ENCODE measurements at regions not wholly inside any gene's neighbourhood (a gene's known extent, or its start where the extent isn't known, plus 50 kb on each side); places are given as distances from the start of the nearest gene placed in this dataset.

DNA sequence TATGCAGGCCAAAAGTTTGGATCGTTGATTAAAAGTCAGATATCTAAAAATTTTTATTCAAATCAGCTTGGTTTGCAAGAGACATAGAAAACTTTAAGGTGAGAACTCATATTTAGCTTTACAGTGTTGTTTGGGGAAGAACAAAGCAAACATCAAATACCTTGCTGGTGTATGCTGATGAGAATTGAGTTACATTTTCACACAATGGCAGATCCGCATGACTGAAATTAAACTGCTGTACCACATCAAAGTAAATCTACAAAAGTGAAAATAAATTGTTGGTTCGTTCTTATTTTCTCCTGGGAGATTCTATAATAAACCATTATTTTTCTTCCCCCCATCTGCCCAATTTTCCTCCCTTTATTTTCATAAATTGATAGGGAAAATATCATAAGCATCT is 198.2 kb upstream of the PCSK5 start:
- DNase-seq, result no peak

DNA sequence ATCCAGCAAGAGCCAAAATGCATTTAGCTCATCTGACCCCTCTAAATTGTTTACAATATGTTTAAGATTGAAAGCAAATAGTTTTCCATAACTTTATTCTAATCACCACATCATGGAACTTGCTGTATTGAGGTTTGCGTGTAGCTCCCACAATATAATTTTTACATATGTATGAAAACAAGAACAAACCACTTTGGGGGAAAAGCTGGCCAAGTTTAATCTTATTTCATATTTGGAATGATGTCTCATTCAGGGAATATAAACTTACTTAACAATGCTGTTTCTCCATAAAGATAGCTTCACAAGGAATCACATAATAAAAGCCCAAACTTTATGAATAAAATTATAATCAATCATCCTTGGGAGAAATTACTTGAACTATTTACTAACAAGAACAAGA is 194.6 kb upstream of the PCSK5 start:
- DNase-seq, result no peak

DNA sequence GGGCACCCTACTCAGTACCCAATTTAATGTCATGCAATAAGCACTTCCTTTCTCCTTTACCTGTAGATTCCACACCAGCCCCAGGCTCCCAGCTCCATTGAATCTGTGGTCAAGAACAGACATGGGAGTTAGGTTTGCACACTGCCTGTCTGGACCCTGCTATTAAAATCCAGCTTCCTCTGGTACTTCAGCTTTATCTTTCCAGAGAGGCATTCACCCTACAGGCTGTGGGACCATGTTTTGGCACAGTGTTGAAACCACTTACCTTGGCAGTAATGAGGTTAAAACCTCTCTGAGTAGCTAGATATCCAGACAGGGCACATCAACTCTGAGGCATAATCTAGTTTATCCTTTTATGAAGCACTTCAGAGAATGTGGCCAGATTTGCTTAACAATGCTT is 191.5 kb upstream of the PCSK5 start:
- no peak for DNase-seq

DNA sequence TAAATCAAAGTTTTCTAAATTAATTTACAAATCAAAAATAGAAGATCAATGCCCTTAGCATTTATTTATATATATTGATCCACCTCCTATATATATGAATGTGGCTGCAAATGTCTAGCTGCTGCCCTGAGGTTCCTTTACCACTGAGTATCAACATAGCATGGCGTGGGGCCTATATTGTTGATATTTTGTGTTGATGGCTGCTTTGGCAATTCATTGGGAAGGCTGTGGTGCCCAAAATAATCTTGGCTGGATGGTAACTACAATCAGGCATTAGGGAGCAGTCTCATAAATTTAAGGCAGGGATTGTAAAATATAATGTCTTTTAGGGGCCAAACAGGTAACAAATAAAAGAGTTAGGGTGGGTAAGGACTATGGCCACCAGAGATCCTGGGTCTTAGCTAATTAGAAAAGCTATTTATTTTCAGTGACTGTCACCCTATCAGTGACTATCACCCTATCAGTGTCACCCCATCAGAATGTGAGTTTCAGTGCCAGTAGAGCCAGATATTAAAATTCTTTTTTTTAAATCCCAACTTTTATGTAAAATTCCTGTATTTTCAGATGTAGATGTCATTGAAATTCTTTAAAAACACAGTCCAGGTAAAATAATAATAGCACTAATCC is 190.7 kb upstream of the PCSK5 start:
- no peak for DNase-seq

DNA sequence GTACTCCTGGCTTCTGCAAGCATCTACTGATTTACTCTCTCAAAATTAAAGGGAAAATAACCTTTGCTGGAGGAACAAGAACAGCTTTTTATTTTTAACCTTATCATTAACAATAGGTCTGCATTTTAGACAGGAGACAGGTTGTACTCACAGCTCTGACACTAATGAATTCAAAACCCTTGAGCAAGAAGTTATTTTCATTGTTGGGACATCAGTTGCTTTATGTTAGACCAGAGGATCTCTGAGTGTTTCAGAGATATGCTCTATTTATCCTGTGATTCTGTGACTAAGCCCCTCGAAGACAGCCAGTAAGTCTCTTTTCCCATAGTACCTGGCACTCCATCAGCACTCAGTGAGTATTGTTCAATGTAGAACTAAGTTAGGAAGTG is 190.2 kb upstream of the PCSK5 start:
- DNase-seq, result no peak

DNA sequence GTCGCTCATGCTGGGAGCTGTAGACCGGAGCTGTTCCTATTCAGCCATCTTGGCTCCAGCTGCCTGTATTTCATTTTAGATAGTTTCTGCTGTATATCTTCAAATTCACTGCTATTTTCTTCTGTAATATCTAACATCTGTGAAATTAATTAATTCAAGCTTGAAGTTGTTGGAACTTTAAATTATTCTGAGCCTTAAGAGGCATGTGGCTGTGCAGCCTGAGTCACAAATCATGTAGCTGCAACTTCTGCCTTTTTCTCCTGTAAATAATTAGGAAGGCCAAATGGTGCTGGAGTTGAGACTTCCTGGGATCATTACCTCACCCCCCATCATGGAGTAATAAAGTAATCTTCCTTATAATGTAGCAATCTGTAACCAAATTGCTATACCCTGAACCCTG is 183.3 kb upstream of the PCSK5 start:
- no peak for DNase-seq

DNA sequence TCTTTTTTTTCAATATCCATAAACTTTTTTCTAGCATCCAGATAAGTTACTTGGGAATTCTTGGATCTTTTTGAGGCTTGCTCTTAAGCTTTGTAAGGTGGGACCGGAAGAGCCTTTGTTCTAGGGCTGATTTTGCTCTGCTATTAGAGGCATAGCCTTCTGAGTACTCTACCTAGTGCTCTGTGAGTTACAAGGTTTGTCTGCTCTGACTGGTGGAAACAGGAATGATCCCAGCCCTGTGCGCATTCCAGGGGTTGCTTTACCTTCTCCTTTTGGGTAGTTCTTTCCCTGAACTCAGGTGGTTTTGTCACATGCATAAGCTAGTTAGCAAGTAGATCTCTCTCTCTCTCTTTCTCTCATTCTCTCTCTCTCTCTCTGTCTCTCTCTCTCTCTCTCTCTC is 180.8 kb upstream of the PCSK5 start:
- DNase-seq, result no peak

DNA sequence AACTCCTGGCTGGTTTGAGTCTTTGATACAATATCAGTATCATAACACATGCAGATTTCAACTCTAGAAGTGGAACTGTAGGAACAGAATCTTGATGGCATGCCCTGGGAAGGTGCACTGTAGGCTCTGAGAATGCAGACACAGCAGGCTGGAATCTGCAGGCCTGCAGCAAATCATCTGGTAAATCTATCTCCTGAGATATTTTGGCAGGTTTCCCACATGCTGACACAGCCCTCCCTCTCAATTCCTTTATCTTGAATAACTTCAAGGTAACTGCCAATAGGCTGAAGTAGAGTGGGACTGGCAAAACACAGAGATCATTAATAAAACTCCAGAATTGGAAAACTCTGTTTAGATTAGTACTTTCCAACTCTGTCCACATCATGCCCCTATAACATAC is 177.8 kb upstream of the PCSK5 start:
- no peak for DNase-seq

DNA sequence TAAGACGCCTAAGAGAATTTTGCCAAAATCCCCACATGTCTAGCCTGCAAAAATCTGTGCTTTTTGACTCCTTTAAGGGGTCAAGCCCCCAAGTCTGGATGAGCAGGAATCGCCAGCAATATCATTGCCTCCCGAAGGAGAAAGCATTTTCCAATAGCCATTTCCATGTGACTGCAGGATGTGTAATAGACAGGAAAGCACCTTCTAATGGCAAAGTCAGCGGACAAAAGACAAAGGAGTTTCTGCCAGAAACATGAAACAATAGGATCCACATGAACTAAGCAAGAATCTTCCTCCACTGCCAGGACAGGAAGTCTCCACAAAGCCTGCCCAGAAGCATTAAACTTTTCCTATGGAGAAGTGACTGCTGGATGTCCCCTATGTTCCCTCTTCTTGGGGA is 177.1 kb upstream of the PCSK5 start:
- DNase-seq, result peak; percentile 30

DNA sequence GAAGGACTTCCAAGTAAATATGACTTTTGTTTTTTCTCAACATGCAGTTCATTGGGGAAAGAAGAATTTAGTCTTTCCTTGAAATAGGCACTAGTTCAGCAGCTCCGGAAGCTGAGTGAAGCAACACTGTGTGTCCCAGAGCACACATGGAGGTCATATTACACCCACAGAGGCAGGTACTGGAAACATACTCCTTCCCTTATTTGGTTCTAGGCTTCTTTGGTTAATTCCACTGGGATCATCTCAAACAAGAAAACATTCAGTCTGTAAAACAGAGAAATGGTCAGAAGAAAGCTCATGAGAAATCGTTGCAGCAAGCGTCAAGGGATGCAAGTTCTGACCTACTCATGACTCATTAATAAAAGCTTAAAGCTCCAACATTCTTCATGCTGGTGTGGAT is 175.1 kb upstream of the PCSK5 start:
- no peak for DNase-seq

DNA sequence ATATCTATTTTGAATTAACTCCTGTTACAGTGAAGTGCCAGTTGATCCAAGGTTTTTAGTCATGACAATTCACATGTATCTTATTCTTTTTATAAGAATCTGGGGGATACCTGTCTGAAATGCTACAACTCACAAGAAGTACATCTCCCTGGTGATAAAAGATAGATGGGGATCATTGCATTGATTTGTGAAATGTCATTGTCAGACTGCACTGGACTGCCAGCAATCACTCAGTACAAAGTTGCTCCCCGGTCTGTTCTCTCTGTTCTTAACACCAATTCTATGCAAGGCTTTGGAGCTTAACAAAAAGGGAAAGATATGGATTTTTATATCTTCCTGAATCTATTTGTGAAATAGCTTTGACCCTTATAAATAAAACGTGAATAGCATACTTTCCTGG is 171.8 kb upstream of the PCSK5 start:
- DNase-seq, result no peak

DNA sequence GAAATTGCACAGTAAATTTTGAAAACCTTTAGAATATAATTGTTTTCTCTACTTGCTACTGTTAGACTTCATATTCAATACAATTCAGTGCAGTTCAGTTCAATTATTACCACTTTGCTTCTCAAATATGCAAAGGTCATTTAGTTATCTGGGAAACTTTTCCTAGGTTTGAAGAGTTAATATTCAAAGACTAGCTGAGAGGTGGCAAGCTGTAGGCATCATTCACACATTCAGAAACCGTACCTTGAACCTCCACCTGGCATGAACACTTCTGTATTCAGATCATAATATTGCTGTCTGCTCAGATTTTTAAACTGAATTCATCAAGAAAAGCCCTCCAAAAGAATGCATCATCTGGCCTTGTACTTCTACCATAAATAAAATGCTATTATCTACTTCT is 162.1 kb upstream of the PCSK5 start:
- no peak for DNase-seq

DNA sequence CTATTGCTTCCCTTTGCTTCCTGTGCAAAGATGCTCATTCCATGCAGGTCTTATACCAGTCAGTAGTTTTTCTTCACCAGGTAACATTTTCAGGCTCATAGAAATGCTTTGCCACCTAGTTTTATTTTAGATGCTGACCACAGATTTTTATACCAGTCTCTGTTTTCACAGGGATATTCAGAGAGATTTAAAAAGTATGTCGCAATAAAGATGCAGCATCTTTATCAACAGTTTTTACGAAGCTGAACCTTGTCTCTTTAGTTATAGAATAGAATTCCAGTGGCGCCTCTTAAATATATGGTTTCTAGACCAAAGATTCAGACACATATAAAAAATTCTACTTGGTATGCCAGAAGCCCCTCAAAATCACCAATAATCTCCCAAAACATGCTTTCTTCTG is 155.7 kb upstream of the PCSK5 start:
- no peak for DNase-seq

DNA sequence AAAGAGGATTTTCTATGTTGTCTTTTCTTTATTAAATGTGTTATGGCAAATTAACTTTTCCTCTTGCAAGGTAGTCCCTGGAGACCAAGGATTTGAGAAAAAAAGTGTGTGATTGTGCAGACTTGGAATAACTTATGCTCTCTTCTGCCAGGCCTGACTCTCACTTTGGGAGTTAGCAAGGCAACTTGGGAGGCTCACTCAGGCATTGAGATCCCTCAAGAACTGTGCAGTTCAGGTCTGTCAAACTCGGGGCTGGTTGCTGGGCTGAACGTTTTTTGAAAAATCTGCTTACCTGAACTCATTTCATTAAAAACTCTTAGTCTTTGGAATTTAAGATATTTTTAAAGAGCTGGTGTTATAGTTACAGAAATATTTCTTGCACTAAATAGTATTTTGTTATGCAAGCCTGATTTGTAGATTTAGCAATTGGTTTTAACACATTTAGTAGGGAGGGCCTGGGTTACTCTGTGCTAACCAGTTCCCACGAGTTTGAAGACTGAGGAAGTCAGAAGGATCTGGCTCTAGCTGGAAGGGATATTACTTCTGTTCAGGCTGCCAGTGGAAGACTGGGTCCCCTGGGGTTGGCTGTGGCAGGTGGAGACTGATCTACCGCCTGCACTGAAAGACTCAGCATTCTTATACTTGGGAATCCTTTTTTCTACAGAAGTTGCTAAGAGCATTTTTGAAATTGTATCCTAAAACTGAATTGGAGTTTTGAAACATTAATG is 150.4 kb upstream of the PCSK5 start:
- DNase-seq, result no peak

DNA sequence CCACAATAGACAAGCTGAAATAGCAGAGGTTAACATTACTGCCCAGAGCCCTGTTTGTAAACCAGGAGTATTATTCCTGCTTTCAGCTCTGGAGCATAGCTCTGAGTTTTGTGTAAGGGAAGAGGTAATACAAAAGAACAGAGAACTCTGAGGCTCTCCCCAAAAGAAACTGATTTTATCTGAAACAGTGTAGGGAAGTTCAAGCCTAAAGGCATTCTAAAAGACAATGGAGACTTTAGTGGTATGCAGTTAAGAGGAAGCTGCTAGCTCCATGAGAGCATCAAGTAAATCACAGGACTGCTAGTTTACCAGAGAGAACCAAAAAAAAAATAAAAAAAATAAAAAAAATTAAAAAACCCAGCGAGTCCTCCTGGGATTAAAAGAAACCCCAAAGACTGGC is 146.6 kb upstream of the PCSK5 start:
- no peak for DNase-seq

DNA sequence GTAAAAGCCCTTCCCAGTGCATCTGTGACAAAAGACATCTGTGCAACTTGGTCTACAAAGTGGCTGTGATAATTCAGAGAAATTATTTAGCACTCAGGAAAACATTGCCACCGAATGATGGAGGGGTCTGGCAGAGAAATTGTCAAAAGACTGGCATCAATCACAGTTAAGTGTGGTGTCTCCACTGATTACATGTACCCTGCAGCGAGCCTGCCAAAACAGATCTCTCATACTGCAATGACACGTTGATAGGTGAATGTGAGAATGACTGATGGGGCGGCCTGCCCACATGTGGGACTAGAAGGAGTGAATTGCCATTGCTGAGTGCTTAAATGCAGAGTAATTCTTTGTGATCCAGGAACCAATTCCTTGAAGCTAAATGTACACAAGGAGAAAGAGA is 136.4 kb upstream of the PCSK5 start:
- DNase-seq, result no peak

DNA sequence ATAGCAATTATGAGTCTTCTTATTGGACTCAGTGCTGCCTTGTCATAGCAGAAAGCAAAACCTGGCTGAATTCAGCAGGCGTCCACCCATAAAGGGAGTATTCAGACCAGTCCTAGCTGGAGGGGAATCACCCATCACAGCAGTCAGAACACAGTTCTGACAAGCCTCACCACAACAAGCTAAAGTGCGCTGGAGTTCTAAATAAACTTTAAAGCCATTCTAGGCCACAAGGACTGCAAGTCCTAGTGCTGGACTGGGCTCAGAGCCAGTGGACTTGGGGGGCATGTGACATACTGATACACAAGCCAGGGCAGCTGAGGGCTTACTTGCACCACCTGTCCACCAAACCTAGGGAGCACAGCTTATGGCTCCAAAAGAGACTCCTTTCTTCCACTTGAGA is 115.3 kb upstream of the PCSK5 start:
- peak; percentile 26 for DNase-seq

DNA sequence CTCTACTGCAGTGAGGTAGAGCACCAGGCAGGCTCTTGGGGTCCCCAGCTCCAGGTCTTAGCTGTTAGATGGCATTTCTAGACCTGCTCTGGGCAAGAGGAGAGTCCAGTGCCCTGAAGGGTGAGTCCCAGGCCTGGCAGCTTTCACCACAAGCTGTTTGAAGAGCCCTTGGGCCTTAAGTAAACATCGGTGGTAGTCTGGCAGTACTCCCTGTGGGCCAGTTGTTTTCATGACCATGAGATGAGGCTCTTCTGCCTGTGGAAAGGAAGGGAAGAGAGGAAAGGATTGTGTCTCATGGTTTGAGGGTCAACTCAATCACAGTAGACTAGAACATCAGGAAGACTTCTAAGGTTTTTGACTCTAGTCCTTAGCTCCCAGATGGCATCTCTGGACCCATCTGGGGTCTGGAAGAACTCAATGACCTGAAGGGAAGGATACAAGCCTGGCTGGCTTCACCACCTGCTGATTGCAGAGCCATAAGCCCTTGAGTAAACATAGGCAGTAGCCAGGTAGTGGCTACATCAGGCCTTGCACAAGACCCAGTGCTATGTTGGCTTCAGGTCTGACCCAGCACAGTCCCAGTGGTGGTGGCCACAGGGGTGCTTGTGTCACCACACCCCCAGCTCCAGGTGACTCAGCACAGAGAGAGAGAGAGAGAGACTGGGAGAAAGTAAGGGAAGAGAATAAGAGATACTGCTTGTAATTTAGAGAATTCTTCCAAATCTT is 114.3 kb upstream of the PCSK5 start:
- DNase-seq, result no peak

DNA sequence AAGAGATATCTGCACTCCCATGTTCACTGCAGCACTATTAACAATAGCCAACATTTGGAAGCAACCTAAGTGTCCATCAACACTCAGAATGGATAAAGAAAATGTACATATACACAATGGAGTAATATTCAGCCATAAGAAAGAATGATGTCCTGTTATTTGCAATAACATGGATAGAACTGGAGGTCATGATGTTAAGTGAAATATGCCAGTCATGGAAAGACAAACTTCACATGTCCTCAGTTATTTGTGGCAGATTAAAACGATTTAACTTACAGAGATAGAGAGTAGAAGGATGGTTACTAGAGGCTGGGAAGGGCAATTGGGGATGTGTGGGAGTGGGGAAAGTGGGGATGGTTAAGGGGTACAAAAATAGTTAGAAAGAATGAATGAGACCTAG is 110.3 kb upstream of the PCSK5 start:
- no peak for DNase-seq

DNA sequence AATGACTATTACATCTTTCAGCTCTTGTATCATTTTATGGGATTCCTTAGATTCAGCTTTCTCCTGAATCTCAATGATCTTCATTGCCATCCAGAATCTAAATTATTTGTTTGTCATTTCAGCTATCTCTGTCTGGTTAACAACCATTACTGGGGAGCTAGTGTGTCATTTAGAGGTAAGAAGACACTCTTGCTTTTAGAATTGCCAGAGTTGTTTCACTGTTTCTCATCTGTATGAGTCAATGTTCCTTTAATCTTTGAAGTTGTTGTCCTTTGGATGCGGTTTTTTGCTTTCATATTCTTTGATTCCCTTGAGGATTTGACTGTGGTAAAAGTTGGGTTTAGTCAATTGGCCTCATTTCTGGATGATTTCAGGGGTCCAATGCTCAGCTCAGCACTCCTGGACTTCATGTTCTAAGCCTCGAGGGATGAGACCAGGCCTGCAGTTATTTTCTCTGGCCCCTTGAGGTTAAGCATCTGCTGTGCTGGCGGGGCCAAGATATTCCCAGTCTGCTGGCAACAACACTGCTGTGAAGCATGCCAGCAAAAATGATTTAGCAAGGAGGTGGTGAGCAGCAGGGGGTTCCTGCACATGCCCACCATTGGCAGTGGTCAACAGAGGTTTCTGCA is 102.4 kb upstream of the PCSK5 start:
- peak; percentile 24 for DNase-seq

DNA sequence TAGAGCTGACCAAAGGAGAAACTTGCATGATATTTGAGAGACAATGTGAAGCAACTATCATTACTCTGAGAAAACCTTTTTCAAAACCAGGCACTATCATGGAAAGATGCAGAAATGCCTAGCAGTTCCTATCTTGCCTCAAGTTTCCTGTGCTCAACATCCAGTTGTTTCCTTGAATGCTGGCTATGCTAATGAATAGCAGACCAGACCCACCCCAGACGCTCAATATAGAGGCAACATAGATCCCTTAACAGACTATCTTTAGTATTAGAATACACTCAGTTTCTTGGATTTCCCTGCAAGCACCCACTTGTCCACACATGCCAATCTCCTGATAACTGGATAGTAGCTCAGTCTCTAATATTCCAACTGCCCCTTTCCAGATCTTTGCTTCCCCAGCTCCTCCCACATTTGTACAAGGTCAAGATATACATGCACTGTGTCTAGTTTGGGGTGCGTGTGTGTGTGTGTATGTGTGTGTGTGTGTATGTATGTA is 93.3 kb upstream of the PCSK5 start:
- DNase-seq, result no peak

DNA sequence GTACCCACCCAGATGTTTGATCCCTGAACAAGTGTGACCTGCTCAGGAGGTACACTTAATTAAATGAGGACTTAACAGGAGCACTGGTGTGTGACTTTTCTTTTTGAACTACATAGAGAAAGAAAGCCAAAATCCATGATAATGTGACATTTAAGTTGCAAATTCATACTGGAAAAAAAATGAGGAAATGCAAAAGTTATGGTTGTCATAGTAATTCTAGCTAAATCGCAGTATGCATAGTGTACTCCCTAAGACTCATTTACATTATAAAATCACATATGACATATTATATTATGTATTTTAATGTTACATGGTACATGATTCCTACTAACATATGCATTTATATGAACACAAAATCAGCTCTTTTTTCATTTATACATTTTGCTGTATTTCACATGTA is 92.0 kb upstream of the PCSK5 start:
- DNase-seq, result no peak

DNA sequence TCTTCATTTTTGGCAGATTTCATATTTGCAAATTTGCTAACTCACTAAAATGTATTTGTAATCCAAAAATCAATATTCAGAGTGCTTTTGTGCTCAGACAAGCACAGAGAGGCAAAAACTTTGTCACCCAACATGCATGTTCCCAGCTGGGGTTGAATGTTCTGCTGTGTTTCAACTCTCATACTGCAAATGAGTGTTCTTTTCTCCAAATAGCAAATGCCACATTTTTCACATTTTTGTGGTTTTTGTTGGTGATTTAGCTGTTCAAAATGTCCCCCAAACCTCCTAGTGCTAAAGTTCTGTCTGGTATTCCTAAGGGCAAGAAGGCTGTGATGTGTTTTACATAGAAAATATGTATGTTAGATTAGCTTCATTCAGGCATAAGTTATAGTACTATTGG is 87.3 kb upstream of the PCSK5 start:
- DNase-seq, result no peak

DNA sequence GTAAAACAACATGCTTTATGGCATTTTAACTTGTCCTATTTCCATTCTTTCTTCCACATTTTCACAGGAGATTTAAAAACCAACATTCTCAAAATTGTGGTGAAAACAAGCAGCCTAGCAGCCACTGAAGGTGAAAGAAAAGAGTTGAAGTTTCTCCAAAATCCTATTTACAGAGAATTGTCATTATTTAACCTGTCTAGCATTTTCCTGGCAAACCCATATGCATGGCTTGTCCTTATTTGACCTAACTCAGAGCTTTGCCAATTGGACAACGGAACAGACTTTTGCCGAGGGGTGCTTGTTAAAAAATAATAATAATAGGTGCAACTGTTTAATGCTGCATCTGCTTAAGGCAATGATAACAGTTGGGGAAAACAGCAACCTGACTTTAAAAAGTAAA is 80.4 kb upstream of the PCSK5 start:
- DNase-seq, result no peak

Measured in femur (tissue), 1 donor.